ENCODE measurements at regions not wholly inside any gene's neighbourhood (a gene's known extent, or its start where the extent isn't known, plus 50 kb on each side); places are given as distances from the start of the nearest gene placed in this dataset.

DNA sequence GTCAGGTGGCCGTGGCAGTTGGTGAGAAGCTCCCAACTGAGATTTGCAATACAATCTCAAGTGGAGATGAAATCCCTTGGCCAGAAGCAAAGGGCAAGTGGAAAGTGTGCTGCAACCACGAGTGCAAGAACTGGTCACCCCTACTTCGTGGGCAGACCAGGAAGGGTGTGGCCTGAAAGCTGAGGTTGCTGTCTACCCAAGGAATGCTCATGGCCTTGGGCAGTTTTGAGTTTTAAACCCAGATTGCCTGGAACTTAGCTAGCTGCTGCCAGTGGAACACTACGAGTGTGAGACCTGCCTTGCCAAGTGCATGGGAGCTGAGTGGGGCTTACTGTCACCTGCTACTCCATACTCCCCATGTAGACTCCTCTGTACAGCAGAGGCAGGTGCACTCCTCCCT lies 113.3 kb upstream of the FAT3 start:
- TF ChIP-seq, protein P1, sequence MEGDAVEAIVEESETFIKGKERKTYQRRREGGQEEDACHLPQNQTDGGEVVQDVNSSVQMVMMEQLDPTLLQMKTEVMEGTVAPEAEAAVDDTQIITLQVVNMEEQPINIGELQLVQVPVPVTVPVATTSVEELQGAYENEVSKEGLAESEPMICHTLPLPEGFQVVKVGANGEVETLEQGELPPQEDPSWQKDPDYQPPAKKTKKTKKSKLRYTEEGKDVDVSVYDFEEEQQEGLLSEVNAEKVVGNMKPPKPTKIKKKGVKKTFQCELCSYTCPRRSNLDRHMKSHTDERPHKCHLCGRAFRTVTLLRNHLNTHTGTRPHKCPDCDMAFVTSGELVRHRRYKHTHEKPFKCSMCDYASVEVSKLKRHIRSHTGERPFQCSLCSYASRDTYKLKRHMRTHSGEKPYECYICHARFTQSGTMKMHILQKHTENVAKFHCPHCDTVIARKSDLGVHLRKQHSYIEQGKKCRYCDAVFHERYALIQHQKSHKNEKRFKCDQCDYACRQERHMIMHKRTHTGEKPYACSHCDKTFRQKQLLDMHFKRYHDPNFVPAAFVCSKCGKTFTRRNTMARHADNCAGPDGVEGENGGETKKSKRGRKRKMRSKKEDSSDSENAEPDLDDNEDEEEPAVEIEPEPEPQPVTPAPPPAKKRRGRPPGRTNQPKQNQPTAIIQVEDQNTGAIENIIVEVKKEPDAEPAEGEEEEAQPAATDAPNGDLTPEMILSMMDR (conservative IDR thresholded peaks at IDR 0.05; ENCODE audit: low read depth, low read length): no peak
- no peak for TF ChIP-seq EZH2 (IDR thresholded peaks at IDR 0.05; ENCODE audit: low read length, unreplicated experiment)
